ENCODE measurements at regions not wholly inside any gene's neighbourhood (a gene's known extent, or its start where the extent isn't known, plus 50 kb on each side); places are given as distances from the start of the nearest gene placed in this dataset.

GRCh38 chr20:52305858-52306257, 114.3 kb upstream of the ZFP64 start:
- Histone ChIP-seq H3K23me2 (ENCODE audit: low read depth, low read length) (no peaks in the 10 kb centered on the region), H2BK15ac (ENCODE audit: low read length) (no peak overlapping the region), H3K27me3 (replicated peaks in 1 of 4; ENCODE audit: control insufficient read depth in 3 of 4, extremely low read depth in 1 of 4, insufficient read depth in 3 of 4, low read length in 3 of 4) (peaks cover 0 to 2% (median under 1%) of the 10 kb centered on the region in 4 experiments; a peak in 2 of 7 replicates), H3K4me1 (replicated peaks in 1 of 4; ENCODE audit: control insufficient read depth in 3 of 4, insufficient read depth in 4 of 4, low read length in 3 of 4) (peaks cover under 1 to 9% (median 2%) of the 10 kb centered on the region in 4 experiments; a peak in 4 of 7 replicates), H2AFZ (ENCODE audit: low read length) (no peak overlapping the region), H2BK12ac (ENCODE audit: low read depth, low read length) (no peak overlapping the region), H4K20me1 (replicated peaks in 1 of 2; ENCODE audit: control insufficient read depth in 1 of 2, insufficient read depth in 2 of 2, low read length in 2 of 2) (no peaks in the 10 kb centered on the region), H4K5ac (ENCODE audit: insufficient read length, low read depth, low read length) (no peak overlapping the region), H3K23ac (ENCODE audit: insufficient read length) (no peak overlapping the region), H4K8ac (ENCODE audit: extremely low read depth, insufficient read depth, low read length) (no peak overlapping the region), H3K14ac (ENCODE audit: insufficient read length) (no peak overlapping the region), H3K79me1 (ENCODE audit: low read depth, low read length) (no peaks in the 10 kb centered on the region), H3K18ac (ENCODE audit: extremely low read depth, low read length) (no peak overlapping the region), H2BK20ac (ENCODE audit: low read length) (no peak overlapping the region), H4K91ac (replicated peaks; ENCODE audit: insufficient read length, low read length) (no peak overlapping the region), H3K79me2 (ENCODE audit: control insufficient read depth in 1 of 2, insufficient read depth in 2 of 2, low read length in 2 of 2) (no peaks in the 10 kb centered on the region), H3K9ac (replicated peaks in 1 of 4; ENCODE audit: extremely low read depth in 1 of 4, low read depth in 3 of 4, low read length in 3 of 4) (no peak overlapping the region), H3K36me3 (ENCODE audit: control insufficient read depth in 2 of 4, insufficient read depth in 4 of 4, low read length in 3 of 4) (no peaks in the 10 kb centered on the region), H3K9me3 (ENCODE audit: insufficient read depth in 2 of 2, low read depth in 1 of 2, low read length in 1 of 2) (no peaks in the 10 kb centered on the region), H3K56ac (replicated peaks; ENCODE audit: insufficient read length, low read depth, low read length) (no peak overlapping the region), H3K27ac (ENCODE audit: low read depth, low read length) (no peak overlapping the region), H3K4me3 (ENCODE audit: extremely low read depth in 1 of 4, insufficient read depth in 2 of 4, low read depth in 3 of 4, low read length in 4 of 4) (no peak overlapping the region), H3K4ac (replicated peaks; ENCODE audit: insufficient read length, low read depth, low read length) (no peak overlapping the region), H2BK120ac (replicated peaks; ENCODE audit: low read depth, low read length) (no peak overlapping the region), H2AK5ac (ENCODE audit: low read depth, low read length) (no peak overlapping the region), H3K4me2 (ENCODE audit: insufficient read depth in 1 of 2, low read depth in 2 of 2, low read length in 2 of 2) (no peak overlapping the region), H2BK5ac (ENCODE audit: low read depth, low read length) (no peak overlapping the region)
- FAIRE-seq (no peak), DNase-seq (ENCODE audit: low read depth in 1 of 2, low spot score in 2 of 2) (no peak)
- ChIA-PET CTCF (ENCODE audit: partially characterized antibody) (interaction anchor here (0.6 kb wide), 1 partner anchor 9 kb away, joined by 4 read pairs; no protein-coding TSS in a partner anchor), POLR2A (ENCODE audit: partially characterized antibody) (no interaction called here)
- no peak for TF ChIP-seq ATF2 (IDR thresholded peaks at IDR 0.05; ENCODE audit: low read length)
- TF ChIP-seq ATF3 (IDR thresholded peaks at IDR 0.05; ENCODE audit: insufficient read depth, low read depth, low read length), result no peak
- no peak for TF ChIP-seq YY1 (IDR thresholded peaks at IDR 0.05; ENCODE audit: low read depth, low read length)
- no peak for TF ChIP-seq CEBPB (IDR thresholded peaks at IDR 0.05; ENCODE audit: low read depth, low read length)
- no peak for TF ChIP-seq RXRA (IDR thresholded peaks at IDR 0.05; ENCODE audit: insufficient read depth, low read depth, low read length)
- TF ChIP-seq NANOG (IDR thresholded peaks at IDR 0.05; ENCODE audit: insufficient read depth, low read depth, low read length, poor library complexity, severe bottlenecking), result no peak
- WGBS, 2 experiments (ENCODE audit: extremely low coverage in 1 of 2, insufficient coverage in 1 of 2, insufficient read length in 1 of 2, insufficient replicate concordance in 2 of 2, low coverage in 1 of 2, low lambda C conversion rate in 2 of 2, missing lambda C conversion rate in 1 of 2), result 92% methylated on average over 6 of the region's 7 CpGs; no CpG with 5 or more reads in 1 of the 2 experiments

Data from H1 (cell line).